HG03039 (cell line): ENCODE measurements at regions not wholly inside any gene's neighbourhood (a gene's known extent, or its start where the extent isn't known, plus 50 kb on each side); places are given as distances from the start of the nearest gene placed in this dataset.

ENCODE experiments used
- ATAC-seq: cut with Tn5 transposase; IDR thresholded peaks from one replicate; pipeline ENCODE4 v1.9.1; 2021; ENCODE audit warnings: mild to moderate bottlenecking, moderate library complexity; ENCODE audit not compliant: unreplicated experiment

DNA sequence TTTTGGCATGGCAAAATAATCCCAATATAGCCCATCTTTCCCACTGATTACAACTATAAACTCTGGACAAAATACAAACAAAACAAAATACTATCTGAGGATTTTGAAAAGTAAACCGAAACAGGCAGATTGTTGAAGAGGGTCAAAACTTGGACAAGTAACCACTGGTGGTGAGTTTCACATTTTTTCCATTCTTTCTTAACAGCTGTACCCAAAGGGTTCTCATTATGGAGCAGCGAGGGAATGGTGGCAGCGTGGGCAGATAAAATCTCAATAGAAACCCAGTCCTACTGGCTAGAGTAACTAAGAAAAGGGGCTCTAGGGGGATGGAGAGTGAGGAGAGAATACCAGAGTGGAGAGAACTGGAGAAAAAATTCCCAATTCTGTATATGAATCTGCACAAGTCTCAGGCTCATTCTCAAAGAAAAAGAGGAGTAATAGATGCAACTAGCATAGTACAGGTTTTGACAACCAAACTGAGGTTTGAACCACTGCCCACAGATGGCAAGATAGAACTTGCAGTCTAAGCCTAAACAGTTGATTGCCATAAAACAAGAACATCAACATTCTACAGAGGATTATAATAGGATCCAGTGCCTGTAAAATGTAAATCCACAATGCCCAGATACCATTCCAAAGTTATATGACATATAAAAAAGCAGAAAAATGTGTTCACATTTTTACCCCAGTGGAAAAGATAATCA lies 284.5 kb downstream of the KCNRG start:
- no peak for ATAC-seq

DNA sequence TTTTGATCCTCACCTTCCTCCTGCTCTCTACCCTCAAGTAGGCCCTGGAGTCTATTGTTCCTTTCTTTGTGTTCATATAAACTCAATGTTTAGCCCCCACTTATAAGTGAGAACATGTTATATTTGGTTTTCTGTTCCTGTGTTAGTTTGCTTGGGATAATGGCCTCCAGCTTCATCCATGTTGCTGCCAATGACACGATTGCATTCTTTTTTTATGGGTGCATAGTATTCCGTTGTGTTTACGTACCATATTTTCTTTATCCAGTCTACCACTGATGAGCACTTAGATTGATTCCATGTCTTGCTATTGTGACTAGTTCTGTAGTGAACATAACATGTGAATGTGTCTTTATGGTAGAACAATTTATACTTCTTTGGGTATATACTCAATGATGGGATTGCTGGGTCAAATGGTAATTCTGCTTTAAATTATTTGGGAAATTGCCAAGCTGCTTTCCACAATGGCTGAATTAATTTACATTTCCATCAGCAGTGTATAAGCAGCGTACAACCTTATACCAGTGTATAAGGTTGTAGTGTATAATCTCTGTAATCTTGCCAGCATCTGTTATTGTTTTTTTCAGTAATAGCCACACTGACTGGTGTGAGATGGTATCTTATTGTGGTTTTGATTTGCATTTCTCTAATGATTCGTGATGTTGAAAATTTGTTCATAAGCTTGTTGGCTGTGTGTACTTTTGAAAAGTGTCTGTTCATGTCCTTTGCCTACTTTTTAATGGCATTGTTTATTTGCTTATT lies 288.9 kb downstream of the KCNRG start:
- no peak for ATAC-seq

DNA sequence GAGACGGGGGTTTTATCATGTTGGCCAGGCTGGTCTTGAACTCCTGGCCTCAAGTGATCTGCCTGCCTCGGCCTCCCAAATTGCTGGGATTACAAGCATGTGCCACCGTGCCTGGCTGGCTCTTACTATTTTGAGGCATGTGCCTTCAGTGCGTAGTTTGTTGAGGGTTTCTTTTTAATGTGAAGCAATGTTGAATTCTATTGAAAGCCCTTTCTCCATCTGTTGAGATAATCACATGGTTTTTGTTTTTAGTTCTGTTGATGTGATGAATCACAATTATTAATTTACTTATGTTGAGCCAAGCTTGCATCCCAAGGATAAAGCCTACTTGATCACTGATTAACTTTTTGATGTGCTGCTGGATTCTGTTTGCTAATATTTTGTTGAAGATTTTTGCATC lies 290.9 kb downstream of the KCNRG start:
- ATAC-seq = no peak

DNA sequence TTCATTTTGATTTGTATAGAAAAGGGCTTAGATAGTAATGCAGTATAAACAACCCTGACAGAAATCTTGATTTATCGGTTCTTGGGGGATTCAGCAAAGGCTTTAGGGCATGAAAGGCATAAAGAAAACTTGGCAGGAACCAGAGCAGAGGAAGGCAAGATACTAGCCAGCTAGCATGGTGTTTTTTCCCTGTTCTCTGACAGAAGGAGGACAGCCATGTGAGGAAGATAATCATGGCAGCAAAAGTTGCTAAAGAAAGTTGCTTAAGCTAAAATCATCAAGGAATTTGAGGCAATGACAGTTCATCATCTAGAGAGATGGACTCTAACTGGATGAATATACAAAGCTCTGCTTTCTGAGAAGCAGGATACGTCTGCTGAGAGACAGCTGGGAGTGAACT lies 294.1 kb downstream of the KCNRG start:
- ATAC-seq = no peak

DNA sequence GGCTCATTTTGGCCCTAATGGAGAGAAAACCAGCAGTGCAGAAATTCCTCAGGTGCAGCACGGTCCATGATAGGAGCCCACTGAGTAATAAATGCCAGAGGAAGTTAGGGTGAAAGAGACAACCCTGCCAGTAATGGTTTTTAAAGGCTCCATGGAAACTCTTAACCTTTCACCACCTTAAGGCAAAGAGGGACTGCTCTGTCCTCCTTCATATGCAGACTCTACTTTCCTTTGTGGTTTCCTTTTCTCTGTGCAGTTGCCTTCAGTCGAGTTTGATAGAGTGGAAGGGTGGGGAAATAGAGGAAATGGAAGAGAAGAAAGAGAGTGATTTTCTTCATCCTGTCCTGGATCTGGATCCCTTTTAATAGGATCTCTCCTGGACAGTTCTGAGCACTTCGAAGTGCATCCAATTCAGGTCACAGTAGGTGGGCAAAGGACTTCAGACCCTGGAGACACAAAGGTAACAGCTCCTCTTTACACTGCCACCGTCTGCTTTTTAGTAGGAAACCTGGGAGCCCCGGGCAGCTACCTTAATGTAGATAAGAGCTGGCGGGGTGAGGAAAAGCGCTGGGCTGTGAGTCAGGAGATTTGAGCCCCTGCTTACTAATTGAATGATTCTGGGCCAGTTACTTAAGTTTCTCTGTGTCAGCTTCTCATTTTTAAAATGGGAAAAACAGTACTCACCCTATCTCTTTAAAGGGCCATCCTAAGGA lies 294.8 kb downstream of the KCNRG start:
- ATAC-seq = no peak

DNA sequence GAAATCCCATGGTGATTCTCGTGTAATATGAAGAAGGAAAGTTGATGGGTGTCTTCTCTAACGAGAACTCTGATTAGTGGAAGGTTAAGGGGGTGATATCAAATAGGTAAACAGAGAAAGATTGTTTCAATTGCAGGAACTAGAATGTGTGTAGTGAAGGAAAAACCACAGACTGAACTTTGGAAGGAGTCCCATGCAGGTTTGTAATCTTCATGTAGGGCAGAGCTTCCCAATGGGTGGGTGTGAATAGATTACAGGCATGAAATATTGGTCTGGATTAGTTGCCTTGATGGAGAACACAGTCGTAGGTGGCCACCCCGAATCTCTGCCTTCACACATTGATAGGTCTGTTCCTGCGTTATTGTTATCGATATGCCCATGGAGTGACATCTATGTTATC lies 295.5 kb downstream of the KCNRG start:
- ATAC-seq = no peak

DNA sequence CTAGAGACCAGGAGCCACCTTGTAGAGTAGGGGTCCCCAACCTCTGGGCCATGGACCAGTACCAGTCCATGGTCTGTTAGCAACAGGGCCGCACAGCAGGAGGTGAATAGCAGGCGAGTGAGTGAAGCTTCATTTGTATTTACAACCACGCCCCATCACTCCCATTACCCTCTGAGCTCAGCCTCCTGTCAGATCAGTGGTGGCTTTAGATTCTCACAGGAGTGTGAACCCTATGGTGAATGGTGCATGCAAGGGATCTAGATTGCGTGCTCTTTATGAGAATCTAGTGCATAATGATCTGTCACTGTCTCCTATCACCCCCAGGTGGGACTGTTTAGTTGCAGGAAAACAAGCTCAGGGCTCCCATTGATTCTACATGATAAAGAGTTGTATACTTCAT lies 303.6 kb downstream of the KCNRG start:
- ATAC-seq = no peak

DNA sequence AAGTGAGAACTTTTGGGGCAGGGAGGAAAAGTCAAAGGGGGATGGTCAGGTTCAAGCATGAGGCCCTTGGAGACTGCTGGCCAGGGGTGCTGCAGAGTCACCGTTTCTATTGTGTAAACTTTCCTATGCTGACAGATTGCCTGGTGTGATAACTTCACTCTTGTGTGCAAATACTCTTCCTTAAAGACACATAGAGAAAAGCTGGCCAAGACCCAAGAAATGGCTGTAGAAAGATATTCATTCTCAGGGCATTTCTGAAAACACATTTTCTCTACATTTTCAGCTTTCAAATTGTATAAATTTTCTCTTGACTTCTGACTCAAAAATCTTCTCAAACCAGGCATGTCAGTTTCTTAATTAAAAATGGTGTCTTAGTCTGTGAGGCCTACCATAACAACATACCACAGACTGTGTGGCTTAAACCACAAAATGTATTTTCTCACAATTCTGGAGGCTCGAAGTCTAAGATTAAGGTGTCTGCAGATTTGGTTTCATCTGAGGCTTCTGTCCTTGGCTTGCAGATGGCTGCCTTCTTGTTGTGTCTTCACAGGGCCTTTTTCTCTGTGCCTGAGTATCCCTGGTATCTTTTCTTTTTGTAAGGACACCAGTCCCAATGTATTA lies 304.5 kb downstream of the KCNRG start:
- no peak for ATAC-seq

DNA sequence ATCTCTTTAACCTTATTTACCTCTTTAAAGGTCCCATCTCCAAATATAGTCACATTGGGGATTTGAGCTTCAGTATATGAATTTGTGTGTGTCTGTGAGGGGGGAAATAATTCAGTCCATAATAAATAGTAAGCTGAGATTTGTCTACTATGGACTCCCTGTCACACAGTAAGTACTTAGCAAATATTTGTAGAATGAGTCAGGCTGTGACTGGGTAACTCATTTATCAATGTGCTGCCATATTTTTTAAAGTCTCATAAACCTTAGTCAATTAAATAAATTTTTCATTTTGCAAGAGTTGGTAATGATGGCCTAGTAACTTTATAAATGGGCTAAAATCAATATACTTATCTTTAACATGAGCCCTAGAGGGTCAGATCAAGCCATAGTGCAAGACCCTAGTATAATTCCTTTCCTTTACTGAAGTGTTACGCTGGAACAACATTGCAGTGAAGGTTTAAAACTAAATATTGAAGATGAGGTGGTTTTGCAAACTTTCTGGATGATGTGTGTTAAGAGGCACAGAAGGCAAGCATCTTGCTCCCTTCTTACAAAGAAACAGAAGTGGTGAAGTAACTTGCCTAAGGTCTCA lies 305.1 kb downstream of the KCNRG start:
- ATAC-seq = no peak

DNA sequence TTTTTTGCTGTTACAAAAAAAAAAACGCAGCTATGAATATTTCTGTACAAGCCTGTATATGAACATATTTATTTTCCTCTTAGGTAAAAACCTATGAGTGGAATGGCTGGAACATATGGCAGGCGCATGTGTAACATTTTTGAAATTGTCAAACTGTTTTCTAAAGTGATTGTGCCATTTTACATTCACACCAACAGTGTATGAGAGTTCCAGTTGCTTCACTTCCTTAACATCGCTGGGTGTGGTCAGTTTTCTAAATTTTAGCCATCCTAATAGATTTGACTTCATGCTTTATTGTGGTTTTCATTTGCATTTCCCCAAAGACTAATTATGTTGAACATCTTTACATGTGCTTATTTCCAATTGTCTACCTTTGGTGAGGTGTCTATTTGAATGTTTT lies 306.8 kb downstream of the KCNRG start:
- ATAC-seq = no peak

DNA sequence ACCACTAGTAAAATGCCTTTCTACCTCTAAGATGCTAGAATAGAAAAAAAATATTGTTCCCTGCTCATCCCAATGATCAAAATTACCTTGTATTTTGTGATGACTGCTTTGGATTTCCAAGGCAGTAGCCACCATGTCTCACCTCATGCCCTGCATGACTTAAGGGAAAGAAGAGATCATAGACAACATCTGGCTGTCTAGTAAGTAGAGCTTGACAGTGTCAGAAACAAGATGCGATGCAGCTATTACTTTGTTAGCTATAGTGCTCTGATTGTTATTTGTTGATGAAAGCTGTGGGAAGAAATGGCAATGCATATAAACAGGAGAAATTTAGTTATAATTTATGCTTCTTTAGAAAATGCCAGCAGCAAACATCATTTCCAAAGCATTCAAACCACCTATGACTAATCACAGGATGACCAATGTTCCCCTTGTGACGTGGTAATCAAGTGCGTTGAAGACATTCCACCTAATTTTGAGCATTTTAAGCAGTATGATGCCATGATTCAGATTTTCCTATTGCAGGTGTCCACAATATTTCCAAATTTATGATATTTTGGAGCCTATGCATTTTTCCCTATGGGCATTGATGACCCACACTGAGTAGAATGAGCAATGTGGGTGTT lies 308.3 kb downstream of the KCNRG start:
- no peak for ATAC-seq

DNA sequence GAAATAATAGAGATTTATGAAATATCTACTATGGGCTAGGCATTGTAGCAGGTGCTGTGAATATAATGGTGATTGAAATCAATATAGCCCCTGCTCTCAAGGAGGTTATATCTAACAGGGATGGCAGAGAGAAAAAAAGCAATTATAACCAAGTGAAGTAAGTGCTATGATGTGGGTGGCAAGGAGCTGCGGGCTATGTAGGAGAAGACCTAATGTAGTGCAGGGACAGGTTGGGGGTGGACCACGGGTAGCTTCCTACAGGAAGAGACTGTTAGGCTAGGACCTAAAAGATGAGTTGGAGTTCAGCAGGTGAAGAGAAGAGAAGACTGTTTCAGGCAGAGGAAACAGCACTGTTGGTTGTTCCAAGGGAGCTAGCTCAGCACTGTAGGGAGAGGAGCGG lies 311.0 kb downstream of the KCNRG start:
- no peak for ATAC-seq

DNA sequence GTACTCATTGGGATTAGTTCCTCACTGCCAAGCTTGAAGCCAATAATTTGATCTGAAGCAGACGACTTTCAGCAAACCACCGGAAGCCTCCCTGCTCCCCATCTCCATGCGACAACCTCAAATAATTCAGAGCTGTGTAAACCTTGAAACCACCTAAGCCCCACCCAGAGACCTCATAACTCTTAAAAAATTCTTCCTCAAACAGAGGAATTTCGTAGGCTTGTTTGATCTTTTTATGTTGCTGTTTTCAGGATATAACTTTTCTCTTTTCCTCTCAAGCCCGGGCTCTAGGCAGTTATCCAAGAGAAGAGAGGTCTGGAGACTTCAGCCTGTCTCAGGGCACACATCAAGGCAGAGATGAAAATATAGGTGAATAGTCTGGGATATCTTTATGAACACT lies 311.6 kb downstream of the KCNRG start:
- ATAC-seq = no peak

DNA sequence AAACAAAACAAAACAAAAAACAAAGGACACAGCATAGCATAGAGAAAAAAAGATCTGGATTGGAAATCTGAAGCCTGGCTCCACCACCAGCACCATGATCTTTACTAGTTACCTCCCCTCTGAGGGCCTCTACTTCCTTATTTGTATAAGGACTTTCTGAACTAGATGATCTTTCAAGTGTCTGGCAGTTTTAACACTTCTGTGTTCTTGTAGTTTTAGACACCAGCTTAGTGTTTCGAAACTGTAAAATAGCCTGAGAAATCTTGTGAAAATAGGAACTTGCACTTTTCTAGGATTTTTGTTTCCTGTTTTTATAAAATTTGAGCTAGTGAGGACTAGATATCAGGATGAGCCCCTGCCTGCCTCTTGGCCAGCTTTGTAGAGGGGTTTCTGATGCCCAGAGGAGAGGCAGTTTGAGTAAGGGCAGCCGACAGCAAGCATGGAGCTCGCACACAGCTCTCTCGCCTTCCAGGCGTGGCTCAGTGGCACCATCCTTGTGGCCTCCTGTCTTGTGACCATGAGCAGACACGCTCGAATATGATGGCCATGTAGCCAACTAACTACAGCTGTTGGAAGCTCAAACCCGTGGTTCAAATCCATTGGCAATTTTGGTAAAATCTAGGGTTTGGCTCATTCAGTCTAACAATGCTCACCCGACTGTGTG lies 319.0 kb downstream of the KCNRG start:
- ATAC-seq = no peak

DNA sequence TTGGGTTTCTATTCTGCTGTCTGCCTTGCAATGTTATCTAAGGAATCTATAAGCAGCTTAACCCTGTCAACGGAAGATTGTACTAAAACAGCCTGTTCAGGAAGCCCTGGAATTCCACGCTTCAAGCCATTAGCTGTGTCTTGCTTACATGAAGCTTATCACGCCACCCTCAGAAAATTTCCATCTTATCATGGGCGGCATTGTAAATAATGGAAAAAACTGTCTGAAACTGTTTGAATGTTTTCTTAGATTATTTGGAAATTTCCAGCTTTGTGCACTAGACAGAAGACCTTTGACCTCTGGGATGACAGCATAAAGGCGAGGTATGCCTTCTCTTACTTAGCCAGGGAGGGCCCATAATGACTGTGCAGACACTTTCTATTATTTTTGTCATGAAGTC lies 319.7 kb downstream of the KCNRG start:
- no peak for ATAC-seq

DNA sequence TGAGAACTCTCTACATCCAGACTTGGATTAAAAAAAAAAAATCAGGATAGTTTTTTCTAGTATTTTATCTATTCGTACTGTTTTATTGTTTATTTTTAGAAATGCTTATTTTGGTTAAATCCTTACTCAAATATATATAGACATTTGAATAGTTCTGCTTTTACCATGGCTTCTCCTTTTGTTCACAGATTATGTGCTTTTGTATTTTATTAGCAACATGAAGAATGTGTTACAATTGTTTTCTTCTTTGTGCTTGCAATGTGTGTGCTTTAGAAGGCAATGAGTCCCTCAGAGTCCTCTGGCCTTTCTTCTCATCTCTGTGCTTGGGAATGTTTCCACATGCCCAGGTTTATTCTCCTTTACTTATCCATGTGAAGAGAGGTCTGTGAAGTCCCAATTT lies 324.0 kb downstream of the KCNRG start:
- ATAC-seq = no peak

DNA sequence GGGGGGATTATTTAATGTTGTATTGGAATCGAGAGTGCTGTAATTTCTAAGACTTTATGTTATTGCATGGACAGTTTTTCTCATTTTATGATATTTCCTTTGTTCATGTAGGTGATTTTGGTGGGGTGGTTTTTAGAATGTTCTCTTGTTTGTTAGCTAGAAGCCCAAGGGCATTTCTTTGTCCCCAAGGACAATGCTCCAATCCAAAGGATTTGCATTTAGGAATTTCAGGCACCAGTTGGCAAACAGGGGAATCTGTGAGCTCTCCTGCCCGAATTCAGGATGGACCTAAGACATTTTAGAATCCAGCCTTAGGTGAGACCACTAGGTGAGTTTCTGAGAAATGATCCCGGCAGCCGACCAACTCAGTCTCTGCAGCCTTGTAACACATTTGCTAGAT lies 324.9 kb downstream of the KCNRG start:
- ATAC-seq = no peak

DNA sequence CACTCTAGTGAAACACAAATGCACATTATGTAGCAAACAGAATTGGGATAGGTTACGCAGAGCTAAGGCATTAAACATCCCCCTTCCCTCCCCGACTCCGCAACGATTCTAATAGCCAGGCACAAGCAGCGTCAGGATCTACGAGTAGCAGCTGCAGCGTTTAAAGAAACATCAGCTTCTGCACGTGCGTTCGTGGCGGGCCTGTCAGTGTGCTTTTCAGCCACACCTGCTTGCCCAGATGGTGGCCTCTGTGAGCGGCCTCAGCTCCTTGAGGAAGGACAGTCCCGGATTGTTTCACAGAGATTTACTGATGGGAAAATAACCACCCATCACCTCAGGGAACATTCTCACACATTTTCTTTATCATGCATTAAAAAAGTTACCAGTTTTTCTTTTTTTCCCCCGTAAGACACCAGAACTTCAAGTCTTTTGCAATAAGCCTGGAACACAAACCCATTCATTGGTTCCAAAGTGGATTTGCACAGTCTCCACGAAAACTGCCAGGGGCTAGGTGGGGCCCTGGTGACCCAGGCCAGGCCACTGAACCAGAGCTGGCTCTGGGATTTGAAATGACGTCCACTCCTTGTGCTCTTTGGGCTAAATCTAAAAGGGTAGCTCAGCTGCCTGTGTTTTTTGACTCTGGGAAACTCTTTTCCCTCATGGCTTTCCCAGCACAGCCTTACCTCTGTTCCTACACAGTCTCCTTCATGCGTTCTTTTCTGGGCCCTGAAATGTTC lies 325.5 kb downstream of the KCNRG start:
- no peak for ATAC-seq

DNA sequence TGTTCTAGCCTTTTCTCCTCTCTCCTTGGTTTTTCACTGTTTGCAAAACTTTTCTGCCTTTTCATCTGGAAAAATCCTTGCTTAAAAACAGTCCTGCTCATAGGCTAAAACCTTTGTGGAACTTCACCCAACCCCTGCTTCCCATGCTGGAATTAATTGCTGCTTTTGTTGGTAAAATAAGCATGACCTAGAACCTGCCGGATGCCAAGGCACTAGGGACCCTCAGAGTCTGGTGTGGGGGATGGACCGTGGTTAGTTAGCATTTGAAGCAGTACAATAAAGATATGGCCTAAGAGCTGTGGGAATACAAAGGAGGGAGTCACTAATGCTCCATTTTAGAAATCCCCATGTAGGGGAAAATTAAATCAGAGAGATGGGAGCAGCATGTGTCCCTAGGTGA lies 326.3 kb downstream of the KCNRG start:
- ATAC-seq = no peak

DNA sequence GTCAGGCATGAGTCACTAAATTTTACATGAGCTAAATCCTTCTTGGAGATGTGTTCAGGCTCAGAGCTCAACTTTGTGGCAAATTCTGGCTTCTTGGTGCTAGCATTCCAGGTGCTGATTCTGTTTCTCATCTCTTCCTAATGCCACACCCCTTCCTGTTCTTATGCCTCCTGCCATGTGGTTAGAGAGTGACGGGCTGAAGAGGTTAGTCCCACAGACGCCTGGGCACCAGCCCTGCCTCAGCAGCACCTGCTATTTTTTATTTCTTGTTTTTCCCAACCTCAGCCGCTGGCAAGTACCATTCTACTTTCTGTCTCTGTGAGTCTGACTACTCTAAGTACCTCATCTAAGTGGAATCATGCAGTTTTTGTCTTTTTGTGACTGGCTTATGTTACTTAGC lies 329.5 kb downstream of the KCNRG start:
- ATAC-seq = no peak
